ENCODE measurements at regions not wholly inside any gene's neighbourhood (a gene's known extent, or its start where the extent isn't known, plus 50 kb on each side); places are given as distances from the start of the nearest gene placed in this dataset.
"Not testable (repeated sequence)": the region's sequence is repeated elsewhere in the genome, so short reads cannot be mapped to it uniquely, and the experiment has no call there.

GRCh38 chr3:81080608-81081007, 680.8 kb downstream of the GBE1 start:
- no peaks in the 10 kb centered on the region for H3K27me3 Mint-ChIP-seq
- H3K4me3 Mint-ChIP-seq = no peak overlapping the region
- H3K36me3 Mint-ChIP-seq (ENCODE audit: low read depth) = no peaks in the 10 kb centered on the region
- intact Hi-C loops (cut with micrococcal nuclease) = no loop called here
- no peak overlapping the region for H3K27ac Mint-ChIP-seq
- H3K4me1 Mint-ChIP-seq (ENCODE audit: low read depth) = no peaks in the 10 kb centered on the region
- H3K9me3 Mint-ChIP-seq = no peaks in the 10 kb centered on the region

GRCh38 chr3:81072591-81072990, 688.9 kb downstream of the GBE1 start:
- Mint-ChIP-seq H3K27ac (no peak overlapping the region), H3K4me1 (ENCODE audit: low read depth) (no peaks in the 10 kb centered on the region), H3K9me3 (peaks cover 22% of the 10 kb centered on the region), H3K4me3 (no peak overlapping the region), H3K27me3 (no peaks in the 10 kb centered on the region), H3K36me3 (ENCODE audit: low read depth) (no peaks in the 10 kb centered on the region)
- intact Hi-C loops (cut with micrococcal nuclease) = no loop called here

- H3K27ac Mint-ChIP-seq = no peak overlapping the region
- peaks cover 56% of the 10 kb centered on the region for H3K9me3 Mint-ChIP-seq
- H3K36me3 Mint-ChIP-seq (ENCODE audit: low read depth) = no peaks in the 10 kb centered on the region
- no peaks in the 10 kb centered on the region for H3K4me1 Mint-ChIP-seq (ENCODE audit: low read depth)
- H3K4me3 Mint-ChIP-seq = no peak overlapping the region
- no peaks in the 10 kb centered on the region for H3K27me3 Mint-ChIP-seq
- intact Hi-C loops (cut with micrococcal nuclease) = no loop called here
These were observed 692.9 kb downstream of the GBE1 start for GRCh38 chr3:81068546-81068945.

- Mint-ChIP-seq H3K27ac (no peak overlapping the region), H3K27me3 (no peaks in the 10 kb centered on the region), H3K4me1 (ENCODE audit: low read depth) (no peaks in the 10 kb centered on the region), H3K36me3 (ENCODE audit: low read depth) (no peaks in the 10 kb centered on the region), H3K9me3 (peaks cover 36% of the 10 kb centered on the region), H3K4me3 (no peak overlapping the region)
- intact Hi-C loops (cut with micrococcal nuclease) = no loop called here
These were observed 697.5 kb downstream of the GBE1 start for GRCh38 chr3:81063896-81064295.

- H3K4me1 Mint-ChIP-seq (ENCODE audit: low read depth); H3K9me3 Mint-ChIP-seq; H3K4me3 Mint-ChIP-seq; intact Hi-C loops (cut with micrococcal nuclease); H3K27me3 Mint-ChIP-seq; H3K27ac Mint-ChIP-seq; H3K36me3 Mint-ChIP-seq (ENCODE audit: low read depth): not testable (repeated sequence)
These were observed 710.3 kb downstream of the GBE1 start for GRCh38 chr3:81051133-81051532.

GRCh38 chr3:81048058-81048665, 713.3 kb downstream of the GBE1 start:
- intact Hi-C loops (cut with micrococcal nuclease) = no loop called here
- Mint-ChIP-seq H3K27ac (no peak overlapping the region), H3K9me3 (no peaks in the 10 kb centered on the region), H3K27me3 (no peaks in the 10 kb centered on the region), H3K4me3 (no peak overlapping the region), H3K36me3 (ENCODE audit: low read depth) (no peaks in the 10 kb centered on the region), H3K4me1 (ENCODE audit: low read depth) (no peaks in the 10 kb centered on the region)

- no peaks in the 10 kb centered on the region for H3K36me3 Mint-ChIP-seq (ENCODE audit: low read depth)
- intact Hi-C loops (cut with micrococcal nuclease) = no loop called here
- H3K9me3 Mint-ChIP-seq = no peaks in the 10 kb centered on the region
- no peak overlapping the region for H3K27ac Mint-ChIP-seq
- H3K27me3 Mint-ChIP-seq = no peaks in the 10 kb centered on the region
- no peaks in the 10 kb centered on the region for H3K4me1 Mint-ChIP-seq (ENCODE audit: low read depth)
- H3K4me3 Mint-ChIP-seq = no peak overlapping the region
These were observed 715.5 kb downstream of the GBE1 start for GRCh38 chr3:81045976-81046375.

GRCh38 chr3:81045246-81045645, 716.2 kb downstream of the GBE1 start:
- Mint-ChIP-seq H3K4me3 (no peak overlapping the region), H3K9me3 (no peaks in the 10 kb centered on the region), H3K4me1 (ENCODE audit: low read depth) (no peaks in the 10 kb centered on the region), H3K27me3 (no peaks in the 10 kb centered on the region), H3K36me3 (ENCODE audit: low read depth) (no peaks in the 10 kb centered on the region), H3K27ac (no peak overlapping the region)
- intact Hi-C loops (cut with micrococcal nuclease) = no loop called here

GRCh38 chr3:81043660-81044199, 717.7 kb downstream of the GBE1 start:
- intact Hi-C loops (cut with micrococcal nuclease) = no loop called here
- Mint-ChIP-seq H3K36me3 (ENCODE audit: low read depth) (no peaks in the 10 kb centered on the region), H3K9me3 (peaks cover 9% of the 10 kb centered on the region), H3K4me3 (no peak overlapping the region), H3K27me3 (no peaks in the 10 kb centered on the region), H3K27ac (no peak overlapping the region), H3K4me1 (ENCODE audit: low read depth) (no peaks in the 10 kb centered on the region)

- Mint-ChIP-seq H3K27ac (no peak overlapping the region), H3K36me3 (ENCODE audit: low read depth) (no peaks in the 10 kb centered on the region), H3K4me3 (no peak overlapping the region), H3K27me3 (no peaks in the 10 kb centered on the region), H3K9me3 (peaks cover 9% of the 10 kb centered on the region), H3K4me1 (ENCODE audit: low read depth) (no peaks in the 10 kb centered on the region)
- intact Hi-C loops (cut with micrococcal nuclease) = no loop called here
These were observed 718.4 kb downstream of the GBE1 start for GRCh38 chr3:81043009-81043408.

- H3K27me3 Mint-ChIP-seq = no peaks in the 10 kb centered on the region
- no peak overlapping the region for H3K4me3 Mint-ChIP-seq
- H3K36me3 Mint-ChIP-seq (ENCODE audit: low read depth) = no peaks in the 10 kb centered on the region
- H3K9me3 Mint-ChIP-seq = peaks cover 9% of the 10 kb centered on the region
- intact Hi-C loops (cut with micrococcal nuclease) = no loop called here
- H3K27ac Mint-ChIP-seq = no peak overlapping the region
- H3K4me1 Mint-ChIP-seq (ENCODE audit: low read depth) = no peaks in the 10 kb centered on the region
These were observed 720.1 kb downstream of the GBE1 start for GRCh38 chr3:81041331-81041730.

- no peak overlapping the region for H3K4me3 Mint-ChIP-seq
- no peaks in the 10 kb centered on the region for H3K27me3 Mint-ChIP-seq
- H3K36me3 Mint-ChIP-seq (ENCODE audit: low read depth) = no peaks in the 10 kb centered on the region
These were observed 721.3 kb downstream of the GBE1 start for GRCh38 chr3:81040107-81040506.

GRCh38 chr3:81033684-81034083, 727.8 kb downstream of the GBE1 start:
- H3K4me3 Mint-ChIP-seq = no peak overlapping the region
- no peaks in the 10 kb centered on the region for H3K4me1 Mint-ChIP-seq (ENCODE audit: low read depth)
- H3K36me3 Mint-ChIP-seq (ENCODE audit: low read depth) = no peaks in the 10 kb centered on the region

More at GRCh38 chr3:81040107-81040506, 721.3 kb downstream of the GBE1 start:
- intact Hi-C loops (cut with micrococcal nuclease) = no loop called here
- no peak overlapping the region for H3K27ac Mint-ChIP-seq
- no peaks in the 10 kb centered on the region for H3K4me1 Mint-ChIP-seq (ENCODE audit: low read depth)
- peaks cover 9% of the 10 kb centered on the region for H3K9me3 Mint-ChIP-seq

GRCh38 chr3:81033185-81033584, 728.3 kb downstream of the GBE1 start:
- Mint-ChIP-seq H3K36me3 (ENCODE audit: low read depth) (no peaks in the 10 kb centered on the region), H3K27me3 (no peaks in the 10 kb centered on the region), H3K27ac (no peak overlapping the region), H3K4me3 (no peak overlapping the region), H3K9me3 (no peaks in the 10 kb centered on the region), H3K4me1 (ENCODE audit: low read depth) (no peaks in the 10 kb centered on the region)
- intact Hi-C loops (cut with micrococcal nuclease) = no loop called here

More at GRCh38 chr3:81033684-81034083, 727.8 kb downstream of the GBE1 start:
- H3K27me3 Mint-ChIP-seq = no peaks in the 10 kb centered on the region
- H3K27ac Mint-ChIP-seq = no peak overlapping the region
- intact Hi-C loops (cut with micrococcal nuclease) = no loop called here
- H3K9me3 Mint-ChIP-seq = no peaks in the 10 kb centered on the region

GRCh38 chr3:81029861-81030260, 731.6 kb downstream of the GBE1 start:
- no peaks in the 10 kb centered on the region for H3K36me3 Mint-ChIP-seq (ENCODE audit: low read depth)
- H3K9me3 Mint-ChIP-seq = no peaks in the 10 kb centered on the region
- no peak overlapping the region for H3K27ac Mint-ChIP-seq
- H3K4me3 Mint-ChIP-seq = no peak overlapping the region
- no peaks in the 10 kb centered on the region for H3K27me3 Mint-ChIP-seq
- intact Hi-C loops (cut with micrococcal nuclease) = no loop called here
- no peaks in the 10 kb centered on the region for H3K4me1 Mint-ChIP-seq (ENCODE audit: low read depth)

All from dendritic cell treated with granulocyte-macrophage colony-stimulating factor and Interleukin-4, amounts not matched to agents 40 ng/mL and 50 ng/mL, for 4 days (primary cell).